ENCODE measurements at regions not wholly inside any gene's neighbourhood (a gene's known extent, or its start where the extent isn't known, plus 50 kb on each side); places are given as distances from the start of the nearest gene placed in this dataset.

GRCh38 chr6:97703661-97704060 is 420.6 kb upstream of the MMS22L start:
- H3K9me3 ChIP-seq (ENCODE audit: control insufficient read depth, low read length) = no peaks in the 10 kb centered on the region
- no peaks in the 10 kb centered on the region for H3K36me3 ChIP-seq (ENCODE audit: control insufficient read depth, insufficient read depth, low read length)
- DNase-seq = no peak
- Mint-ChIP-seq H3K4me1 (peaks cover 4% of the 10 kb centered on the region), H3K4me3 (no peak overlapping the region), H3K36me3 (ENCODE audit: low read depth) (no peaks in the 10 kb centered on the region), H3K27me3 (ENCODE audit: insufficient read depth) (no peaks in the 10 kb centered on the region), H3K9me3 (no peaks in the 10 kb centered on the region), H3K27ac (no peak overlapping the region)
- 72 to 100% methylated on average over 2 of the region's 2 CpGs for WGBS, 2 experiments (ENCODE audit: insufficient coverage in 1 of 2, insufficient read length in 1 of 2)
- TF ChIP-seq CTCF (conservative IDR thresholded peaks at IDR 0.05) = no peak
- H3K4me3 ChIP-seq (ENCODE audit: low read length) = no peak overlapping the region
- no peak overlapping the region for H3K9ac ChIP-seq (ENCODE audit: extremely low read depth, low read length, poor library complexity, severe bottlenecking)
- H3K27me3 ChIP-seq (ENCODE audit: control insufficient read depth, insufficient read depth, low read length, poor library complexity, severe bottlenecking) = no peaks in the 10 kb centered on the region
- no peaks in the 10 kb centered on the region for H3K4me1 ChIP-seq (ENCODE audit: control insufficient read depth, insufficient read depth, low read length)
- H3K27ac ChIP-seq (ENCODE audit: low read depth, low read length) = no peak overlapping the region

DNA sequence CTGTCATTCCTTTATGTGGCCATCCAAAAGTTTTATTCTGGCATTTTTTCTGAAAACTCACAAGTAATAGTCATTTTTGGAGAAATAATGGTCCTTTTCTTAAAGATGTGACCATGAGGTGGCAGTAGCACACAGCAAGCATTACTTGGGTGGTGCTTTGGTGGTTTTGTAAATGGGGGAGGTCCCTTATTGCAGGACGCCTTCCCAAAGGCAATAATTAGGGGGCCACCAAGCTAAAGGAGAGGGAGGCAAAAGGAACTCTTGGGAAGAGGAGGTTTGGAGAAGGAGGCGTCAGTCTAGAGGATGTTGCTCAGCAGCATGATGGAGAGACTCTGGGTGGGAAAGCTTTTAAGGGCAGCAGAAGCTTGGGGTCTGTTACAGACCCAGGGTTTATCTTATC is 422.6 kb upstream of the MMS22L start:
- H3K27ac ChIP-seq (ENCODE audit: low read depth, low read length) = no peak overlapping the region
- WGBS, 2 experiments (ENCODE audit: insufficient coverage in 1 of 2, insufficient read length in 1 of 2) = 20 to 39% methylated on average over 1 to 2 of the region's 2 CpGs
- no peak overlapping the region for H3K4me3 Mint-ChIP-seq
- peak; percentile 84 for TF ChIP-seq CTCF (conservative IDR thresholded peaks at IDR 0.05)
- H3K4me1 ChIP-seq (ENCODE audit: control insufficient read depth, insufficient read depth, low read length) = no peaks in the 10 kb centered on the region
- peaks cover 4% of the 10 kb centered on the region for H3K4me1 Mint-ChIP-seq
- no peaks in the 10 kb centered on the region for H3K36me3 ChIP-seq (ENCODE audit: control insufficient read depth, insufficient read depth, low read length)
- no peak overlapping the region for H3K4me3 ChIP-seq (ENCODE audit: low read length)
- H3K9ac ChIP-seq (ENCODE audit: extremely low read depth, low read length, poor library complexity, severe bottlenecking) = no peak overlapping the region
- H3K36me3 Mint-ChIP-seq (ENCODE audit: low read depth) = no peaks in the 10 kb centered on the region
- H3K9me3 Mint-ChIP-seq = no peaks in the 10 kb centered on the region
- DNase-seq = peak; percentile 60
- H3K27me3 ChIP-seq (ENCODE audit: control insufficient read depth, insufficient read depth, low read length, poor library complexity, severe bottlenecking) = no peaks in the 10 kb centered on the region
- no peaks in the 10 kb centered on the region for H3K27me3 Mint-ChIP-seq (ENCODE audit: insufficient read depth)
- no peak overlapping the region for H3K27ac Mint-ChIP-seq
- H3K9me3 ChIP-seq (ENCODE audit: control insufficient read depth, low read length) = no peaks in the 10 kb centered on the region

DNA sequence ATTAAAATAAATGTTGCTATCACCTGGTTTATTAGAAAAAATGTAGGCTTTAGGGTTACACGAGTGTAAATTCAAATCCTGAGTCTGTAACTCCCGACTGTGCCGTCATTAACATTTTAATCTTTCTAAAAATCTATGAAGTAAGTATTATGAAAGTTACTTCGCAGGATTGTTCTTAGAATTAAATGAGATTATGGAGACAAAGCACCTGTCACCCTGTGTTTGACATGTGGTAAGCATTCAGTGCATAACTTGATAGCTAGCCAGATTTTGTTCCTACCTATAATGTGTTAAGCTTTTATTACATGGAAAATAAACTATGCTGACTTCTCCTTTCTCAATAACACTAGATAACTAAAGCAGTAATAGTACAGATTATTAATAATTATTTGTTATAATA is 429.7 kb upstream of the MMS22L start:
- no peaks in the 10 kb centered on the region for H3K9me3 Mint-ChIP-seq
- 87 to 90% methylated on average over 3 to 4 of the region's 4 CpGs for WGBS, 2 experiments (ENCODE audit: insufficient coverage in 1 of 2, insufficient read length in 1 of 2)
- H3K36me3 Mint-ChIP-seq (ENCODE audit: low read depth) = no peaks in the 10 kb centered on the region
- no peak for DNase-seq
- H3K27me3 ChIP-seq (ENCODE audit: control insufficient read depth, insufficient read depth, low read length, poor library complexity, severe bottlenecking) = no peaks in the 10 kb centered on the region
- H3K27me3 Mint-ChIP-seq (ENCODE audit: insufficient read depth) = no peaks in the 10 kb centered on the region
- no peaks in the 10 kb centered on the region for H3K36me3 ChIP-seq (ENCODE audit: control insufficient read depth, insufficient read depth, low read length)
- TF ChIP-seq CTCF (conservative IDR thresholded peaks at IDR 0.05) = no peak
- H3K4me3 ChIP-seq (ENCODE audit: low read length) = no peak overlapping the region
- H3K27ac Mint-ChIP-seq = no peak overlapping the region
- H3K4me1 ChIP-seq (ENCODE audit: control insufficient read depth, insufficient read depth, low read length) = no peaks in the 10 kb centered on the region
- no peak overlapping the region for H3K27ac ChIP-seq (ENCODE audit: low read depth, low read length)
- no peak overlapping the region for H3K9ac ChIP-seq (ENCODE audit: extremely low read depth, low read length, poor library complexity, severe bottlenecking)
- H3K4me3 Mint-ChIP-seq = no peak overlapping the region
- H3K9me3 ChIP-seq (ENCODE audit: control insufficient read depth, low read length) = no peaks in the 10 kb centered on the region
- H3K4me1 Mint-ChIP-seq = no peaks in the 10 kb centered on the region
